GM21619 (cell line): ENCODE measurements at regions not wholly inside any gene's neighbourhood (a gene's known extent, or its start where the extent isn't known, plus 50 kb on each side); places are given as distances from the start of the nearest gene placed in this dataset.

Experiments
- ATAC-seq: cut with Tn5 transposase; IDR thresholded peaks from one replicate; pipeline ENCODE4 v1.9.1; 2021; ENCODE audit not compliant: unreplicated experiment

DNA sequence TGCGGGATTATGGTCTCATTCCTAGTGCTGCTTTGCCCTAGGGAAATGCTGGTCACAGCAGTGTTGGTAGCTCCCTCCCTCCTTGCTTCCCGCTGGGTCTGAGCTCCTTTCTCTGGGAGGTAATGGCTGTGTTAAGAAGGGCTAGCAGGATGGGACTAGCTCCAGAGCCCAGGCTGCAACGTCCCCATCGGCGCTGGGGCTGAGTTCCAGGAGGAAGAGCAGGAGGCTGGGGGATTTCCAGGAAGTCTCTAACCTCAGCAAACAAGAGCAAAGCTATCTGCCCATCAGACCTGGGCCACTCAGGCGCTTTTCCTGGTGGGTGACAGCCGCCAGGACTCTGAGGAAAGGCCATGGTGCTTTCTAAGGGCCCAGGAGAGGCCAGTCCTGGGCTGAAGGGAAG, 174.2 kb downstream of the DLL1 start:
- ATAC-seq: no peak

DNA sequence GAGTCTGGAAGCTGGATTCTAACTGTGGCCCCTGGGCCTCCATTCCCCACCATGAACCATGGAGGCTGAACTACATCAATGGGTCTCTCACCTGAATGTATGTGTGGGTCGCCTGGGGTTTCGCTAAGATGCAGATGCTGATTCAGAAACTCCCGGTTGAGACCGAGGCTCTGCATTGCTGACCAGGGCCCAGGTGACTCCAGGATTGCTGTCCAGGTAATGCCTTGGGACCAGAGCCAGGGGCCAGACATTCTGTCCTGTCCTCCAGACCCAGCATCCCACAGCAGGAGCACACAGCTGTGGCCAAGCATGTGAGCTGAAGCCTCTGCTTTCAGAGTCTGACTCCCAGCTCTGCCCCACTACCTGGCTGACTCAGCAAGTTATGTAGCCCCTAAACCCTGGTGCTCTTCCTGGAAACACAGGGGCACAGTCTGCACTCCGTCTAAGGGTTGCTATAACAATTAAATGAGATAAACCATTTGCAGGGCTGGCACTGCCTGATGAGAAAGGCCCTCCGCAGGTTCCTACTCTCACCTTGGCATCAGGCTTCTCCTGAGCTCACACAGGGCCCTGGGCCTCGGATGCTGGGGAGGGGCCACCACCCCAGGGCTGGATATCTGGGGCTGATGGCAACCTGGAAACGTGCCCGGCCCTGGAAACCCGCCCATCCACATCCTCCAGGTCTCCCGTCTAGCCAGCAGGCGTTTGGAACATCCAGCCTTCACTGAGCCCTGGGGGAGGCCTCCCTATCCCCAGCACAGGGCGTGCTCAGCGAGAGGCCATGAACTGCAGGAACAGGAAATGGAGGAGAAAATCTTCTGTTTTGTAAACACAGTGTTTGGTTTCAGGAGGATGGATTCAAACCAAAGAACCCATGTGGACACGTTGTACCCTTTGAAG, 175.7 kb downstream of the DLL1 start:
- ATAC-seq: no peak

DNA sequence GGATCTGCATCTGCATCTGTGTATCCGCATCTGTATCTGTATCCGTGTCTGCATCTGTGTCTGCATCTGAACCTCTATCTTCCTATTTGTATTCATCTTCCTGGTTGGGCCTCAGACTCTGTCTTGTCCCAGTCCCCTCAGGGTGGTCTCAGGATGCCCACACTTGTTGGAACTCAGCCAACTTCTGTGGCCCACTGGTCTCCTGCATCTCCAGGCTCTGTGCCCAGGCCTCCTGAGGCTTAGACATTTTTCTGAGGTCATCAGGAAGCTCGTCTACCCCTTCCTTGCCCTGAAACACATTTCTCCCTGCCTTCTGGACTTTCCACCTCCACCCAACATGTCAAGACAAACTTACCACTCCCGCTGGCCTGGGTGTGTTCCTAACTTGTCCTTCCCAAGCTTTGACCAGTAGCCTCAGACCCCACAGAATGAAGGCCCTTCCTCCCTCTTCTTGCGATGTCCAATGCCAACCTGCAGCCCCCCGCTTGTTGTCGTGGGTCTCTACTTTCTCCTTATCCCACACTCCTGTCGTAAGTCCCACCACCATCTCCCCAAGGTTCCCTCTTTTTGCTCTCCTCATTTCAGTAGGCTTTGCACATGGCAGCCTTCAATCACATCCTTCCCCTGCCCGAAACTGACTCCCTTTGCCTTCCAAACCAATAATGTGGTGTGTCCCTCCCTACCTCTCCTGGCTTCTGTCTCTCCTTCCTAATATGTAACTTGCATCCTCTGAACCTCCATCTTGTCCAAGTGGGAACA, 176.5 kb downstream of the DLL1 start:
- no peak for ATAC-seq

- no peak for ATAC-seq
Measured at GRCh38 chr6:170113141-170113540, 177.7 kb downstream of the DLL1 start.

GRCh38 chr6:170112583-170112860, 178.4 kb downstream of the DLL1 start:
- ATAC-seq: no peak

- no peak for ATAC-seq
Measured at GRCh38 chr6:170111816-170112582, 178.9 kb downstream of the DLL1 start.

DNA sequence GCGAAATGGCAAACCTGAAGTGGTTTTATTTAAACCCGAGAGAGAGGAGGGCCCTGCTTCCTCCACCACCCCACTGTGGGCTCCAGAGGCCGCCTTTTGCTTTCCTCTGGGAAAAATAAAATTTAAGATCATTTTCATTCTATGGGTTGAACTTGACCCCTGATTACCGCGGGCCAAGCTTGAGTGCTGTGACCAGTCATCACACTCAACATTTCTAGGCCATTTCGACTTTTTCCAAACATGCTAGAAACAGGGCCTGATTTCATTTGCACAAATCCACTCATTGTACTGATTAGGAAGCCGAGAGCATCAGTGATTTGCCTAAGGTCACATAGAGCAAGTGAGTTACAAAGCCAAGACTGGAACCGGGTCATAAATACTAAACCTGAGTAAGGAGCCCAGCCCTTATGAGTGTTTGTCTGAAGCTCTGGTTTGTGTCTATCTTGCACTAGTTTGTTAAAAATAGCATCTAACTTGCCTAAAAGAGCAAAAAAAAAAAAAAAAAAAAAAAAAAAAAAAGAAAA, 179.7 kb downstream of the DLL1 start:
- no peak for ATAC-seq

DNA sequence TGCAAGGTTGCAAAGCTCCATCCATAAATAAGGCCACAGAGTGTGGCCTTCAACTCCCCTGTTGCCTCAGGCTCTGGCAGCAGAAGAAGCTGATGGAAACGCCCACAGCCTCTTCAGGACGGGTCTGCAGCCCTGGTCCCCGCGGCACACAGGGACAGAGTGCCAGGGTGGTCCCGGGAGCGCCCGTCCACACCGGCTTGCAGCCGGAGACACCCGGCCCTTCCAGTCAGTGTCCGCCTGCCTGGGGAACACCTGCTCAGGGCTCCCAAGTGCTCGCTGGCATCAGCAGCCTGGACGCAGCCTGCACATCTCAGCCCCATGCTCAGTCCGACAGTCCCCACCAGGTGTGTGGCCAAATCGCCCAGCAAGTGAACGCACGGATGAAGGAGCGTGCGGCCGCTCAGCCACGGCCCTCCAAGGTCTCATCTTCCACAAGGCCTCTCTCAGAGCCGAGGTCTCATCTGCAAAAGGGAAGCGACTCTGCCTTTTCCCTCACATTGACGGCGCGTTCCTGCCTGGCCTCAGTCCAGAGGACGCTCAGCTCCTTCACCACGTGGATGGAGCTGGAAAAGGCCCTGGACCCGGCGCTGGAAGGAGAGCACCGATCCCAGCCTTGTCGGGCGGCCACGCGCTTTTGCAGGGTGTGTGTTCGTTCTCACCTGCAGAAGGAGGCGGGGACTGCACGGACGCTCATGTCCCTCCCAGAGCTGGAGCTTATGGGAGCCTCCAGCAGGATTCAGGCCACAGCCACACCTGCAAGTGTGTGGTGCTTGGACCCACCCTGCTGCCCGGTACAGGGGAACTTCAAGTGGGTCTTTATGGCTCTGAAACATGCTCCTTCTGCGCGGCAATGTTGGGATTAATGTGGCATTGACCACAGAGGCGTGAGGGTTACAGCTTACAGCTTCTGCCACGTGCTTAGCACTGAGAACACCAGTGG, 180.4 kb downstream of the DLL1 start:
- ATAC-seq: no peak

DNA sequence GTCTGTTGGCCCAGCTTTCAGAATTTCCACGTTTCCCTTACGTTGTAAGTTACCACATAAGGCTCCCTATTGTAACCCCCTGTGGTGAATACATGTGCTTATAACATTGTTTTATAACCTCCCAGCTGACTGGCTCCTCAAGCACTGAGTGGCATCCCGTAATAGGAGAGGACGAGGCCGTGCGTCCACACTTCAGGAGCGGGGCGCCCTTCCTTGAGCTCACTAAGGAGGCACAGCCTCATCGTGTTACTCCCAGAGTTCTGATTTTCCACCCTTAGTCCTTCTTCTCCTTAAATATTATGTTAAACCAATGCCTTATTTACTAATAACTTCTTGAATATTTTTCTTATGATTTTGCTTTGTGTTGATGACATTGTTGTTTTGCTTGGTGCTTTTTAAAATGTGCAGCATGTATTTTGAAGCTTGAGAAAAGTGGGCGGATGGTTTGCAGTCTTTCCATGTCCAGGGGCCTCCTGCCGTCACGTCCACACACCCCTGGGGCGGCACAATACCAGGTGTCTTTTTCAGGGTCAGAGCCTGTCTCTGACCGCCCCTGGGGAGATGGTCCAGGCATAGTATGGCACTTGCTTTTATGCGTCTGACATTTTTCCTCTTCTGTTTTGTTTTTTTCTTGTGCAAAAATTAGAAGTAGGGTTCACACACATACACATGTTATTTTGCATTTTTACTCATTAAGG, 181.8 kb downstream of the DLL1 start:
- ATAC-seq: no peak

DNA sequence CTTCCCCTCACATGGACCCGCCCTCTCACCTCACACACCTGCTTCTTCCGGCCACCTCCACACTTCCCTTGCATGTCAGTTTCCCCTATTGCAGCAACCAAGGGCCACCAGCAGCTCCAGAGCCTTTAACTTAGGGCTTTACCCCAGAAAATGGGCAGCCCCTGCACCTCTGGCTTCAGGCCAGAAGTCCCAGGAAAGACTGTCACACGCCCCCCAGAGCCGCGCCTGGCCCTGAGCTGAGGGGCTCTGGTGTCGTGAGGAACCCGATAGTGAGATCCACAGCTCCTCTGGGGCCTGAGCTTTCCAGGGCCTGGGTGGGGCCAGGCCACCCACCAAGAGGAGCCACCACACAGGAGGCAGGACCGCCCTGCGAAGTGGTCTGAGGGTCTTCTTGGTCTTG, 182.4 kb downstream of the DLL1 start:
- no peak for ATAC-seq

DNA sequence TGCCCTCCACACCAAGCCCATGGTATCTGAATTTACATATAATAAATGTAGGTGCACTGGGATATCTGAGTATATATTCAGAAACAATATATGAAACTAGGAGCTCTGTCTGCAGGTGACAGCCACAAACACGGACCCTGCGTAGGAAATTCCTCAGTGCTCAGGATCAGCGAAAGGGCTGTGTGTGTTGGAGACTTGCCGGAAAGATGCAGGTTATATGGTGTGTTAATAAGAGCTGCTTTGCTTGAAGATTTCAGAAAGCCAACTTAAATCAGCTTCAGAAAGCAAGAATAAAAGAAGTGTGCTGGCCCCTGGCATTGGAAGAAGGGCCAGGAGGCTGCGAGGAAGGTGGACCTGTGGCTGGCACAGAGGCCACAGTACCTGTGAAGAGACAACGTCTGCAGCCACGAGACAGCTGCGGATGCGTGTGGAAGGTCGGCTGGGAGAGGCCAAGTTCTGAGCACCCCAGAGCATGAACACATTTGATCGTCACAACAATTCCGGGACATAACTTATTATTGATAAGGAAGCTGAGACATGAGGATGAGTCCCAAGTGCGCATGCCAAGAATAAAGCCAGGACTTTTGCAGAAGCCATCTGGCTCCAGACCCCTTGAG, 183.2 kb downstream of the DLL1 start:
- no peak for ATAC-seq

GRCh38 chr6:170106906-170107525, 183.9 kb downstream of the DLL1 start:
- no peak for ATAC-seq

DNA sequence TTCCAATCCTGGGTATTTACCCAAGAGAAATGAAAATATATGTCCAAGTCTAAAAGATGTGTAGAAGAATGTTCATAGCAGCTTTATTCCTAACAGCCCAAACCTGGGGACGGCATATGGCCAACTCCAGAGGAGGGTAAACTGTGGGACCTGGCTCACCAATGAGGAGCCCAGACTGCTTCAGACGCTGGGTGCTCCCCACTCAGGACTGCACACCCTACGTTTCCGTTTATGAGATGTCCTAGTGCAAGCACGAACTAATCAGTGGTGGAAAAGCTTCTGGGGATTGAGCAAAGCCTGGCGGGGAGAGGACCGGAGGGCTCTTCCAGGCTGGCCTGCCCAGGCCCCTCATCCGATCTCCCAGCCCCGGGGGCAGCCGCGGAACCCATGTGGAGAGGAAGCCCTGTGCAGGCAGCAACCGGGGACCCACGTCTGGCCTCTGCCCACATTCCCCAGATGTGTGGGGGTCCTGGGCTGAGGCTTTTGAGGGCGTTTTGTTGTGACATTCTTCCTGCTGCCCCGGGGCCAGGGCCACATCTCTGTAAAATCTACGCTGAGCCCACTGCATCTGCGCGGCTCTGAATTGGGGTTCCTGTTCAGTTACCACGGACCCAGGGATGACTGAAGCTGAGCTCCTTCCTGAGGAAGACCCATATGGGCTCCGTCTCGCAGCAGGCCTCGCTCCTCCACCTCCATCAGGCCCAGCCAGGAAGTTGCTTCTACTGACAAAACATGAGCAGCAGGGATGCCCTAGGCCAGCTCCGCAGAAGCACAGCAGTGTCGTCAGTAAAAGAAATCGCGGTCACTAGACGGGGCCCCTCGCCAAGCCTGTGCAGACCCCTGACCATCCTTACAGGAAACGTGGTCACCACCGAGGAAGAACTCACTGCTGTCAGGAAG, 188.0 kb downstream of the DLL1 start:
- ATAC-seq: no peak

- no peak for ATAC-seq
Measured at GRCh38 chr6:170102038-170102437, 188.8 kb downstream of the DLL1 start.

DNA sequence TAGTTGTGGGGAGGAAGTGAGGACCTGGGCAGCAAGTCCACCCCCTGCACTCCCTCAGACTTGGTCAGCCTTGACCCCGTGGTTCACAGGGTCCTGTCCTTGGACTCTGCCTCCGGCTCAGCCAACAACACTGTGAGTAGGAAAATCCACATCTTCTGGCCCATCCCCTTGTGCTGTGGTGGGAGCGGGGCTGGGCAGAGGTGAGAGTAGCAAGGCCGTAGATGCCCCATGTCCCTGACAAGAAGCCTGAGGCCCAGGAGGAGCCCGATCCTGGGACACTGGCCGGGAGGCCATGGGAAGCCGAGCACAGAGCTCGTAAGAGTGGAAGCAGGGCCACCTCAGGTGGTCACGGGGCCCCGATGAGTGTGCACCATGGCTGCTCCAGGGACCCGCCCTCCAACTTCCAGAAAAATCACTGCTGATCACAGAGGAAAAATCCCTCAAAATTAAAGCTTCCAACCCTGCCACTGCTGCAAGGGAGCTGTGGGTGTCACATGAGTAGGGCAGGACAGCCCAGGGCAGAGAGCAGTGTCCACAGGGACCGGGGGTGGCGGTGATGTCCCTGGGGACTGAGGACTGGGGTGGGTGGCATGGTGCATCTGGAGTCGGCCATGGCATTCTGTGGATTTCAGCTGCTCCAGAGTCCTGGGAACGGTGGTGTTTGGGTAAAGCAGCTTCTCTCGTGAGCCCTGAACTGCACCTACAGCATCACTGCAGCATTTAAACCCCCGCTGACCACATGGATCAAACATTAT, 189.4 kb downstream of the DLL1 start:
- no peak for ATAC-seq

GRCh38 chr6:170100046-170100445, 190.8 kb downstream of the DLL1 start:
- ATAC-seq: no peak

- no peak for ATAC-seq
Measured at GRCh38 chr6:170099387-170099786, 191.5 kb downstream of the DLL1 start.
